Calu3 (cell line): ENCODE measurements at regions not wholly inside any gene's neighbourhood (a gene's known extent, or its start where the extent isn't known, plus 50 kb on each side); places are given as distances from the start of the nearest gene placed in this dataset.

Experiments
- BruUV-seq: library from RNA; stranded (reverse); fragments of 400-500 nt; replicated peaks from 2 replicates; lab custom pipeline; 2021; lab: Mats Ljungman, UMichigan
- CTCF ChIA-PET: fragments of 300-600 bp; sonication (Branson Sonifier 250); formaldehyde crosslinking; loops from one replicate; lab custom pipeline; 2022; ENCODE audit warnings: antibody characterized with exemption; lab: Charles Lee
- DNase-seq: peaks from one replicate; pipeline ENCODE4 v3.0.0; 2022
- H3K27ac Mint-ChIP-seq: one replicate; pipeline ENCODE4 v1.8.0; 2022; ENCODE audit warnings: mixed read lengths; ENCODE audit not compliant: unreplicated experiment
- H3K27me3 Mint-ChIP-seq: one replicate; pipeline ENCODE4 v1.8.0; 2022; ENCODE audit warnings: mixed read lengths; ENCODE audit not compliant: unreplicated experiment
- H3K36me3 Mint-ChIP-seq: one replicate; pipeline ENCODE4 v1.8.0; 2022; ENCODE audit warnings: mild to moderate bottlenecking, moderate library complexity, mixed read lengths; ENCODE audit not compliant: insufficient read depth, unreplicated experiment
- H3K4me1 Mint-ChIP-seq: one replicate; pipeline ENCODE4 v1.8.0; 2022; ENCODE audit warnings: mild to moderate bottlenecking, low read depth, mixed read lengths; ENCODE audit not compliant: unreplicated experiment
- H3K4me3 Mint-ChIP-seq: one replicate; pipeline ENCODE4 v1.8.0; 2022; ENCODE audit warnings: mild to moderate bottlenecking, low read depth, moderate library complexity, mixed read lengths; ENCODE audit not compliant: unreplicated experiment
- H3K9me3 Mint-ChIP-seq: one replicate; pipeline ENCODE4 v1.8.0; 2022; ENCODE audit warnings: low read depth, mixed read lengths; ENCODE audit not compliant: unreplicated experiment
- CTCF ChIP-seq: fragments of 200-600 bp; IDR thresholded peaks from one replicate; pipeline ENCODE4 v1.8.0; 2022; ENCODE audit warnings: antibody characterized with exemption; ENCODE audit not compliant: unreplicated experiment
- intact Hi-C: fragments of 100-400 bp; cut with micrococcal nuclease; formaldehyde crosslinking; loops from one replicate; pipeline ENCODE4 v1.10.0; 2022; ENCODE audit not compliant: unreplicated experiment

GRCh38 chr2:217267758-217268157 is 407.9 kb upstream of the TNP1 start:
- Mint-ChIP-seq H3K36me3 (no peaks in the 10 kb centered on the region), H3K27ac (no peak overlapping the region), H3K27me3 (no peaks in the 10 kb centered on the region), H3K4me3 (no peak overlapping the region), H3K4me1 (peaks cover 14% of the 10 kb centered on the region), H3K9me3 (peaks cover 9% of the 10 kb centered on the region)
- CTCF ChIA-PET: no interaction called here
- no peak for TF ChIP-seq CTCF
- intact Hi-C loops: no loop called here
- no TSS peak for BruUV-seq
- DNase-seq: no peak

GRCh38 chr2:217263756-217264155 is 403.9 kb upstream of the TNP1 start:
- no TSS peak for BruUV-seq
- Mint-ChIP-seq H3K27me3 (no peaks in the 10 kb centered on the region), H3K4me3 (no peak overlapping the region), H3K4me1 (peaks cover 36% of the 10 kb centered on the region), H3K9me3 (peaks cover 11% of the 10 kb centered on the region), H3K27ac (no peak overlapping the region), H3K36me3 (peaks cover 10% of the 10 kb centered on the region)
- intact Hi-C loops: no loop called here
- TF ChIP-seq CTCF: no peak
- CTCF ChIA-PET: no interaction called here
- DNase-seq: no peak

- CTCF ChIA-PET: no interaction called here
- Mint-ChIP-seq H3K27me3 (no peaks in the 10 kb centered on the region), H3K9me3 (peaks cover 8% of the 10 kb centered on the region), H3K4me1 (peaks cover 42% of the 10 kb centered on the region), H3K27ac (no peak overlapping the region), H3K36me3 (peaks cover 10% of the 10 kb centered on the region), H3K4me3 (no peak overlapping the region)
- no peak for DNase-seq
- intact Hi-C loops: no loop called here
- no peak for TF ChIP-seq CTCF
- no TSS peak for BruUV-seq
Observed at GRCh38 chr2:217262911-217263310, 403.0 kb upstream of the TNP1 start.

- intact Hi-C loops: loop anchor here (1.0 kb wide), 2 partner anchors 38 to 71 kb away; no protein-coding TSS in a partner anchor
- Mint-ChIP-seq H3K27me3 (no peaks in the 10 kb centered on the region), H3K36me3 (peaks cover 10% of the 10 kb centered on the region), H3K9me3 (peaks cover 5% of the 10 kb centered on the region), H3K27ac (peak overlapping the region; percentile 94), H3K4me1 (peaks cover 44% of the 10 kb centered on the region), H3K4me3 (peak overlapping the region; percentile 10)
- no peak for TF ChIP-seq CTCF
- BruUV-seq: no TSS peak
- DNase-seq: peak; percentile 58
- CTCF ChIA-PET: interaction anchor here (0.6 to 1.9 kb wide), 2 partner anchors 30 to 32 kb away, joined by 6 read pairs; no protein-coding TSS in a partner anchor
Observed at GRCh38 chr2:217261452-217261851, 401.6 kb upstream of the TNP1 start.
